ENCODE measurements at regions not wholly inside any gene's neighbourhood (a gene's known extent, or its start where the extent isn't known, plus 50 kb on each side); places are given as distances from the start of the nearest gene placed in this dataset.

DNA sequence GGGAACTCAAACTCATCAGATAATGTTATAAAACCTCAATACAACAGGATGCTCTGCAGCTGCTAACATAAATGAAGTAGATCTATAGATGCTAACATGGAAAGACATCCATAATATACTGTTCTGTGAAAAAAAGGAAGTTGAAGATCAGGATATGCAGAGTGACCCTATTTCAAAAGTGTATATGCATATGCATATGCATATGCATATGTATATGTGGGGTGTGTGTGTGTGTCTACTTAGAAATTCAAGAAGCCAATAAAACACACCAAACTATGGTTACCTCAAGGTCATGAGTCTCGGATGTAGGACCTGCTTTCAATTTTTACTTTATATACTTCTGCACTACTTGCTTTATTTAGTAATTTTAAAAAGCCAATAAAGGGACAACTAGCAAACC is 125.6 kb downstream of the ABHD5 start:
- TF ChIP-seq, protein P1, sequence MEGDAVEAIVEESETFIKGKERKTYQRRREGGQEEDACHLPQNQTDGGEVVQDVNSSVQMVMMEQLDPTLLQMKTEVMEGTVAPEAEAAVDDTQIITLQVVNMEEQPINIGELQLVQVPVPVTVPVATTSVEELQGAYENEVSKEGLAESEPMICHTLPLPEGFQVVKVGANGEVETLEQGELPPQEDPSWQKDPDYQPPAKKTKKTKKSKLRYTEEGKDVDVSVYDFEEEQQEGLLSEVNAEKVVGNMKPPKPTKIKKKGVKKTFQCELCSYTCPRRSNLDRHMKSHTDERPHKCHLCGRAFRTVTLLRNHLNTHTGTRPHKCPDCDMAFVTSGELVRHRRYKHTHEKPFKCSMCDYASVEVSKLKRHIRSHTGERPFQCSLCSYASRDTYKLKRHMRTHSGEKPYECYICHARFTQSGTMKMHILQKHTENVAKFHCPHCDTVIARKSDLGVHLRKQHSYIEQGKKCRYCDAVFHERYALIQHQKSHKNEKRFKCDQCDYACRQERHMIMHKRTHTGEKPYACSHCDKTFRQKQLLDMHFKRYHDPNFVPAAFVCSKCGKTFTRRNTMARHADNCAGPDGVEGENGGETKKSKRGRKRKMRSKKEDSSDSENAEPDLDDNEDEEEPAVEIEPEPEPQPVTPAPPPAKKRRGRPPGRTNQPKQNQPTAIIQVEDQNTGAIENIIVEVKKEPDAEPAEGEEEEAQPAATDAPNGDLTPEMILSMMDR (IDR thresholded peaks at IDR 0.05; ENCODE audit: borderline replicate concordance, control extremely low read depth, extremely low read depth, insufficient read depth, missing control alignments): no peak
- in situ Hi-C loops (cut with MboI; ENCODE audit: low sequenced_read_pairs, unreplicated experiment): no loop called here

DNA sequence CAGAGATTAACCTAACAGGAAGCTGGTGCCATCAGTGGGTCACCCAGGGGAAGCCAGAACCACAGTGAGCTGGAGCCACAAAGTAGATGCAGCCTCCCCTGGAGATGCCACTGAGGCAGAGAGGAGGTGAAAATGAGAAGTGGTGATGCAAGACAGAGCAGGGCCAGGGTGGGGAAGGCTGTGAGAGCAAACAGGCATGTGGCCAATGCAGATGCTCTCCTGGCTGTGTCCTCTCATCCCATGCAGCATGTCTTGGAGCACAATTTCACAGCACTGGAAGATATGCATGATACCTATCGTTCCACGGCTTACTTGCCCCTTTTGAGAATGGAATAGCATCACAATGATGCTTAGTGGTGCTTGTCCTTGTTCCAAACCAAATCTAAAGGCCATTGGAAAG is 126.3 kb downstream of the ABHD5 start:
- DNase-seq (ENCODE audit: low spot score): no peak
- in situ Hi-C loops (cut with MboI; ENCODE audit: low sequenced_read_pairs, unreplicated experiment): no loop called here
- TF ChIP-seq, protein P1 (IDR thresholded peaks at IDR 0.05; ENCODE audit: borderline replicate concordance, control extremely low read depth, extremely low read depth, insufficient read depth, missing control alignments): no peak

More for the DNA sequence above, 125.6 kb downstream of the ABHD5 start:
- no peak for DNase-seq (ENCODE audit: low spot score)

DNA sequence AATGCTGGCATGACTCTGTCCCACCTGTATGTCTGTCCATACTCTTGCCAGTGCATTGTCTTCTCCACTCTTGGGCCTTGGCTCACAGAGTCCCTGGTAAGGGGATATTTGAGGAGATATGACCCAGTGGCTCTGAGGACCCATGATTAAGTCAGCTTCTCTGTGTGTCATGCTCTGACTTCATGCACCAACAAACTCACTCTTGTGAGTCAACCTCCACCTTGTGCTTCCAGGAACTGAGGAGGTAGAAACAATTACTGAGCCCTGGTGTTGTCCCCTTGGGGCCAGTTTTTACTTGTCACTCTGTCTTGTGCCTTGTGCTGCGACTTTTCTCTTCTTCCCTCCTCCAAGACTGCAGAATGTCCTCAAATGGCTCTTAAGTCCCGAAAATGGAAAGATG is 127.1 kb downstream of the ABHD5 start:
- in situ Hi-C loops (cut with MboI; ENCODE audit: low sequenced_read_pairs, unreplicated experiment): no loop called here
- no peak for DNase-seq (ENCODE audit: low spot score)
- TF ChIP-seq, protein P1 (IDR thresholded peaks at IDR 0.05; ENCODE audit: borderline replicate concordance, control extremely low read depth, extremely low read depth, insufficient read depth, missing control alignments): no peak

DNA sequence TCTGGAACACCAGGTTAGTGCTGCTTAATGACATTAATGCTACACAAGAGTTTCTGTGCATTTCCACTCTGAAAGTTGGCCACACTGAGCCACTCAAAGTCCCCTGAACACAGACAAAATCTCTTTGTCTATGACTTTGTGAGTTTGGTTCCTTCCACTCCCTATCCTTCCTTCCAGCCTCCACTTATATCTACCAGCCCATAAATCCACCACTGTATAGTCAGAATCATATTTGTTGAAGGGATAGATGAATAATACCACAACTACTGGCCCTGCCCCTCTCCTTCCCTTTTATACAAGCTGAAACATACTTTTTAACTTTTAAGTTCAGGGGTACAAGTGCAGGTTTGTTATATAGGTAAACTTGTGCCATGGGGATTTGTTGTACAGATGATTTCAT is 127.5 kb downstream of the ABHD5 start:
- no peak for DNase-seq (ENCODE audit: low spot score)
- in situ Hi-C loops (cut with MboI; ENCODE audit: low sequenced_read_pairs, unreplicated experiment): no loop called here
- TF ChIP-seq, protein P1 (IDR thresholded peaks at IDR 0.05; ENCODE audit: borderline replicate concordance, control extremely low read depth, extremely low read depth, insufficient read depth, missing control alignments): no peak

DNA sequence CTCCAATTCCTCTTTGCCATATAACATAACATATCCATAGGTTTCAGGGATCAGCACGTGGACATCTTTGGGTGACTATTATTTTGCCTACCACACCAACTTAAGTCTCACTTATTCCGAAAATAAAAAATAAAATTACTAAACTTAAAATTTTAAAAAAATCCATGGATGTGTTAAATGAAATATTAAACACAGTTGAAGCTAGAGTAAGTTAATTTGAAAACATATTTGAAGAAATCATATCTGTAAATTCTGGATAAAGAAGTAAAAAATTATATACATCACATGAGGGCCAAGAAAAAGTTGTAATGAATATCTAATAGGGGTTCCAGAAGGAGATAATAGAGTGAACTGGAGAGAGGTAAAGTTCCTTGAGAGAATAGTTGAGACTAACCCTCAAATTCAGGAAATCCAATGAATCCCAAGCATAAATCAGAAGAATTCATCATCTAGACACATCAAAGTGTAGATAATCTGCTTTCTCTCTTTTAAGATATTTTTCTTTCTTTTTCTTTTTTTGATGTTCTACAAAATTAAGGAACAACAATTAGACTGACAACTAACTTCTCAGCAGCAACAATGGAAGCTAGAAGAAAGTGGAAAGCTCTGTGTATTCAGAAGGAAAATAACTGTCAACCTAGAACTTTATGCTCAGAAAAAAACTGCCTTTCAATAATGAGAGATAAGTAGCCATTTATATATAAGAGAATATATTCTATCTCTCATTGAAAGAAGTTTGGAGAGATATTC is 147.4 kb downstream of the ABHD5 start:
- in situ Hi-C loops (cut with MboI; ENCODE audit: low sequenced_read_pairs, unreplicated experiment): no loop called here

DNA sequence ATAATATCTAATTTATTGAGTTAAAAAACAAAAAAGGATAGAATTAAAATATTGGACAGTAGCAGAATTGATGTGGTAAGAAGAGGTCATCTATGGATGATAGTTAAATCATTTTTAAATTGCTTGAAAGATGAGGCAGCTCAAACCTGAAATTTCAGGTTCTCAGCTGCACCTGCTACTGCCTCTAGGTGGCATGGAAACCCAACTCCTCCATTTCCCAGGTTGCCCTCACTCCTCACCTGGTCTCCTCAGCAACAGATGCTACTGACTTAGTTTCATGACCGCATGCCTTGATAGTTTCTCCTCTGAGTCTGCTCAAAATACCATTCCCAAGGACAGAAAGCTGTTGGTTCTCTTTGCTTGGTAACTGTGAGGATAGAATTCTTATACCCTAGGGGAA is 148.1 kb downstream of the ABHD5 start:
- in situ Hi-C loops (cut with MboI; ENCODE audit: low sequenced_read_pairs, unreplicated experiment): no loop called here
- TF ChIP-seq, protein P1 (IDR thresholded peaks at IDR 0.05; ENCODE audit: borderline replicate concordance, control extremely low read depth, extremely low read depth, insufficient read depth, missing control alignments): no peak
- DNase-seq (ENCODE audit: low spot score): no peak

More for the DNA sequence above, 147.4 kb downstream of the ABHD5 start:
- no peak for DNase-seq (ENCODE audit: low spot score)
- TF ChIP-seq, protein P1 (IDR thresholded peaks at IDR 0.05; ENCODE audit: borderline replicate concordance, control extremely low read depth, extremely low read depth, insufficient read depth, missing control alignments): no peak
